Activated T-cell treated with anti-CD3 and anti-CD28 coated beads, Interleukin-2, amount 50 U/mL, for 1 hour (primary cell): ENCODE measurements at regions not wholly inside any gene's neighbourhood (a gene's known extent, or its start where the extent isn't known, plus 50 kb on each side); places are given as distances from the start of the nearest gene placed in this dataset.
"Not testable (repeated sequence)": the region's sequence is repeated elsewhere in the genome, so short reads cannot be mapped to it uniquely, and the experiment has no call there.

Experiments used
- DNase-seq: peaks from one replicate; pipeline ENCODE4 v3.0.0-alpha.2; 2020

GRCh38 chr11:71638801-71639519 is 56.3 kb upstream of the KRTAP5-11 start:
- peak; percentile 76 for DNase-seq

- DNase-seq, result not testable (repeated sequence)
Measured at GRCh38 chr11:71639520-71639849, 56.8 kb upstream of the KRTAP5-11 start.

- not testable (repeated sequence) for DNase-seq
Measured at GRCh38 chr11:71639916-71640315, 57.2 kb upstream of the KRTAP5-11 start.

GRCh38 chr11:71647078-71647477 is 64.4 kb upstream of the KRTAP5-11 start:
- not testable (repeated sequence) for DNase-seq

- DNase-seq, result not testable (repeated sequence)
Measured at GRCh38 chr11:71652998-71653397, 70.3 kb upstream of the KRTAP5-11 start.

- DNase-seq, result not testable (repeated sequence)
Measured at GRCh38 chr11:71654423-71654822, 71.7 kb upstream of the KRTAP5-11 start.

GRCh38 chr11:71655041-71655440 is 72.4 kb upstream of the KRTAP5-11 start:
- not testable (repeated sequence) for DNase-seq

- not testable (repeated sequence) for DNase-seq
Measured at GRCh38 chr11:71656513-71656912, 73.8 kb upstream of the KRTAP5-11 start.

- not testable (repeated sequence) for DNase-seq
Measured at GRCh38 chr11:71664941-71665340, 82.3 kb upstream of the KRTAP5-11 start.

GRCh38 chr11:71698110-71698509 is 115.4 kb upstream of the KRTAP5-11 start:
- not testable (repeated sequence) for DNase-seq

- not testable (repeated sequence) for DNase-seq
Measured at GRCh38 chr11:71698961-71699360, 116.3 kb upstream of the KRTAP5-11 start.

GRCh38 chr11:71701435-71702291 is 119.0 kb upstream of the KRTAP5-11 start:
- DNase-seq, result not testable (repeated sequence)

GRCh38 chr11:71705086-71705737 is 122.5 kb upstream of the KRTAP5-11 start:
- not testable (repeated sequence) for DNase-seq

GRCh38 chr11:71705738-71706432 is 123.2 kb upstream of the KRTAP5-11 start:
- not testable (repeated sequence) for DNase-seq

GRCh38 chr11:71707083-71707482 is 124.4 kb upstream of the KRTAP5-11 start:
- DNase-seq, result not testable (repeated sequence)

- DNase-seq, result not testable (repeated sequence)
Measured at GRCh38 chr11:71709541-71709940, 123.5 kb upstream of the DEFB108B start.

- peak; percentile 45 for DNase-seq
Measured at GRCh38 chr11:71710171-71710671, 122.8 kb upstream of the DEFB108B start.

- peak; percentile 23 for DNase-seq
Measured at GRCh38 chr11:71710701-71711385, 122.2 kb upstream of the DEFB108B start.

- not testable (repeated sequence) for DNase-seq
Measured at GRCh38 chr11:71712350-71712749, 120.7 kb upstream of the DEFB108B start.

- not testable (repeated sequence) for DNase-seq
Measured at GRCh38 chr11:71712846-71713245, 120.2 kb upstream of the DEFB108B start.

- not testable (repeated sequence) for DNase-seq
Measured at GRCh38 chr11:71714510-71714909, 118.5 kb upstream of the DEFB108B start.

GRCh38 chr11:71721840-71722239 is 111.2 kb upstream of the DEFB108B start:
- not testable (repeated sequence) for DNase-seq
